SW480 (cell line): ENCODE measurements at regions not wholly inside any gene's neighbourhood (a gene's known extent, or its start where the extent isn't known, plus 50 kb on each side); places are given as distances from the start of the nearest gene placed in this dataset.
"Not testable (repeated sequence)": the region's sequence is repeated elsewhere in the genome, so short reads cannot be mapped to it uniquely, and the experiment has no call there.

Experiments
- DNase-seq: peaks from one replicate; pipeline ENCODE4 v3.0.0-alpha.2; 2016; ENCODE audit warnings: low spot score

GRCh38 chr4:137394018-137394417 is 138.3 kb downstream of the PCDH18 start:
- DNase-seq, result no peak

GRCh38 chr4:137393044-137393443 is 139.2 kb downstream of the PCDH18 start:
- DNase-seq, result no peak

- no peak for DNase-seq
Observed at GRCh38 chr4:137390707-137391106, 141.6 kb downstream of the PCDH18 start.

GRCh38 chr4:137389911-137390520 is 142.3 kb downstream of the PCDH18 start:
- no peak for DNase-seq

GRCh38 chr4:137387924-137388323 is 144.4 kb downstream of the PCDH18 start:
- DNase-seq, result no peak

- no peak for DNase-seq
Observed at GRCh38 chr4:137384476-137384875, 147.8 kb downstream of the PCDH18 start.

GRCh38 chr4:137378821-137379220 is 153.5 kb downstream of the PCDH18 start:
- no peak for DNase-seq

GRCh38 chr4:137378393-137378792 is 153.9 kb downstream of the PCDH18 start:
- DNase-seq, result no peak

- DNase-seq, result no peak
Observed at GRCh38 chr4:137376312-137376711, 156.0 kb downstream of the PCDH18 start.

- DNase-seq, result no peak
Observed at GRCh38 chr4:137375111-137375850, 157.0 kb downstream of the PCDH18 start.

- no peak for DNase-seq
Observed at GRCh38 chr4:137370679-137371078, 161.6 kb downstream of the PCDH18 start.

GRCh38 chr4:137370206-137370633 is 162.1 kb downstream of the PCDH18 start:
- no peak for DNase-seq

- DNase-seq, result no peak
Observed at GRCh38 chr4:137367620-137368019, 164.7 kb downstream of the PCDH18 start.

- DNase-seq, result no peak
Observed at GRCh38 chr4:137363496-137363895, 168.8 kb downstream of the PCDH18 start.

GRCh38 chr4:137361756-137362470 is 170.4 kb downstream of the PCDH18 start:
- DNase-seq, result no peak

GRCh38 chr4:137360761-137361160 is 171.5 kb downstream of the PCDH18 start:
- no peak for DNase-seq

GRCh38 chr4:137359691-137360315 is 172.5 kb downstream of the PCDH18 start:
- DNase-seq, result no peak

GRCh38 chr4:137354562-137354961 is 177.7 kb downstream of the PCDH18 start:
- not testable (repeated sequence) for DNase-seq

GRCh38 chr4:137347371-137347770 is 184.9 kb downstream of the PCDH18 start:
- no peak for DNase-seq

- DNase-seq, result no peak
Observed at GRCh38 chr4:137345597-137345996, 186.7 kb downstream of the PCDH18 start.

GRCh38 chr4:137343221-137343620 is 189.1 kb downstream of the PCDH18 start:
- no peak for DNase-seq

GRCh38 chr4:137333031-137333430 is 199.3 kb downstream of the PCDH18 start:
- DNase-seq, result no peak

- DNase-seq, result no peak
Observed at GRCh38 chr4:137312257-137312656, 220.0 kb downstream of the PCDH18 start.
